H1 (cell line): ENCODE measurements at regions not wholly inside any gene's neighbourhood (a gene's known extent, or its start where the extent isn't known, plus 50 kb on each side); places are given as distances from the start of the nearest gene placed in this dataset.

Experiments
- FOSL1 ChIP-seq: IDR thresholded peaks from 2 replicates; pipeline ENCODE4 v1.6.1; 2011; ENCODE audit warnings: mild to moderate bottlenecking, low read depth, low read length, moderate library complexity; ENCODE audit not compliant: insufficient read depth
- KDM1A ChIP-seq: fragments of 200-600, 300-600 bp; sonication (generic); IDR thresholded peaks from 2 replicates; pipeline ENCODE4 v1.7.1; 2016; ENCODE audit warnings: mild to moderate bottlenecking, low read length, borderline replicate concordance
- POU5F1 ChIP-seq: IDR thresholded peaks from 2 replicates; pipeline ENCODE4 v1.6.1; 2011; ENCODE audit warnings: low read depth, mild to moderate bottlenecking, low read length, moderate library complexity
- SP1 ChIP-seq: IDR thresholded peaks from 2 replicates; pipeline ENCODE4 v1.6.1; 2011; ENCODE audit warnings: low read depth, low read length
- SP4 ChIP-seq: IDR thresholded peaks from 2 replicates; pipeline ENCODE4 v1.6.1; 2012; ENCODE audit warnings: low read length, inconsistent platforms
- TAF1 ChIP-seq: IDR thresholded peaks from 2 replicates; pipeline ENCODE4 v1.6.1; 2011; ENCODE audit warnings: mild to moderate bottlenecking, low read depth, low read length
- TF ChIP-seq, protein P1 (sequence below): fragments of 300-600 bp; sonication (generic); IDR thresholded peaks from 2 replicates; pipeline ENCODE4 v1.7.1; 2012; ENCODE audit warnings: low read length, moderate library complexity, mild to moderate bottlenecking, inconsistent platforms; ENCODE audit not compliant: insufficient replicate concordance

DNA sequence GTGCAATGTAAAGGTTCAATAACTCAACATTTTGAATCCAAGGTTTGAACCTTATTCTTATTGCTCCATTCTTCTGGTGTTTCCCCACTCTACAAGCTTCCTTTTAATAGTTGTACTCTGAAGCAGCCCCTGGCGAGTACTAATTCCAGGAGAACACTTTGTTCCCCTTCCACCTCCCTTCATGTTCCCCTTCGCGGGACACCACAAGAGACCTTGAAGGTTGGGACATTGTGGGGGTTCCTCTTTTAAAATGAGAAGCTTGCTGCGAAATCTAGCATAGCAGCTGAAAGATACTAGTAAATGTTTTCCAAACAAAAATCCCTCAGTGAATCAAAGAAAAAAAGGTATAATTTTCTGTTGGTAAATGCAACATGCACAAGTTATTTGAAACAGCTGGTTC is 626.3 kb upstream of the LRRC4C start (continued):
- TF ChIP-seq, protein P1, sequence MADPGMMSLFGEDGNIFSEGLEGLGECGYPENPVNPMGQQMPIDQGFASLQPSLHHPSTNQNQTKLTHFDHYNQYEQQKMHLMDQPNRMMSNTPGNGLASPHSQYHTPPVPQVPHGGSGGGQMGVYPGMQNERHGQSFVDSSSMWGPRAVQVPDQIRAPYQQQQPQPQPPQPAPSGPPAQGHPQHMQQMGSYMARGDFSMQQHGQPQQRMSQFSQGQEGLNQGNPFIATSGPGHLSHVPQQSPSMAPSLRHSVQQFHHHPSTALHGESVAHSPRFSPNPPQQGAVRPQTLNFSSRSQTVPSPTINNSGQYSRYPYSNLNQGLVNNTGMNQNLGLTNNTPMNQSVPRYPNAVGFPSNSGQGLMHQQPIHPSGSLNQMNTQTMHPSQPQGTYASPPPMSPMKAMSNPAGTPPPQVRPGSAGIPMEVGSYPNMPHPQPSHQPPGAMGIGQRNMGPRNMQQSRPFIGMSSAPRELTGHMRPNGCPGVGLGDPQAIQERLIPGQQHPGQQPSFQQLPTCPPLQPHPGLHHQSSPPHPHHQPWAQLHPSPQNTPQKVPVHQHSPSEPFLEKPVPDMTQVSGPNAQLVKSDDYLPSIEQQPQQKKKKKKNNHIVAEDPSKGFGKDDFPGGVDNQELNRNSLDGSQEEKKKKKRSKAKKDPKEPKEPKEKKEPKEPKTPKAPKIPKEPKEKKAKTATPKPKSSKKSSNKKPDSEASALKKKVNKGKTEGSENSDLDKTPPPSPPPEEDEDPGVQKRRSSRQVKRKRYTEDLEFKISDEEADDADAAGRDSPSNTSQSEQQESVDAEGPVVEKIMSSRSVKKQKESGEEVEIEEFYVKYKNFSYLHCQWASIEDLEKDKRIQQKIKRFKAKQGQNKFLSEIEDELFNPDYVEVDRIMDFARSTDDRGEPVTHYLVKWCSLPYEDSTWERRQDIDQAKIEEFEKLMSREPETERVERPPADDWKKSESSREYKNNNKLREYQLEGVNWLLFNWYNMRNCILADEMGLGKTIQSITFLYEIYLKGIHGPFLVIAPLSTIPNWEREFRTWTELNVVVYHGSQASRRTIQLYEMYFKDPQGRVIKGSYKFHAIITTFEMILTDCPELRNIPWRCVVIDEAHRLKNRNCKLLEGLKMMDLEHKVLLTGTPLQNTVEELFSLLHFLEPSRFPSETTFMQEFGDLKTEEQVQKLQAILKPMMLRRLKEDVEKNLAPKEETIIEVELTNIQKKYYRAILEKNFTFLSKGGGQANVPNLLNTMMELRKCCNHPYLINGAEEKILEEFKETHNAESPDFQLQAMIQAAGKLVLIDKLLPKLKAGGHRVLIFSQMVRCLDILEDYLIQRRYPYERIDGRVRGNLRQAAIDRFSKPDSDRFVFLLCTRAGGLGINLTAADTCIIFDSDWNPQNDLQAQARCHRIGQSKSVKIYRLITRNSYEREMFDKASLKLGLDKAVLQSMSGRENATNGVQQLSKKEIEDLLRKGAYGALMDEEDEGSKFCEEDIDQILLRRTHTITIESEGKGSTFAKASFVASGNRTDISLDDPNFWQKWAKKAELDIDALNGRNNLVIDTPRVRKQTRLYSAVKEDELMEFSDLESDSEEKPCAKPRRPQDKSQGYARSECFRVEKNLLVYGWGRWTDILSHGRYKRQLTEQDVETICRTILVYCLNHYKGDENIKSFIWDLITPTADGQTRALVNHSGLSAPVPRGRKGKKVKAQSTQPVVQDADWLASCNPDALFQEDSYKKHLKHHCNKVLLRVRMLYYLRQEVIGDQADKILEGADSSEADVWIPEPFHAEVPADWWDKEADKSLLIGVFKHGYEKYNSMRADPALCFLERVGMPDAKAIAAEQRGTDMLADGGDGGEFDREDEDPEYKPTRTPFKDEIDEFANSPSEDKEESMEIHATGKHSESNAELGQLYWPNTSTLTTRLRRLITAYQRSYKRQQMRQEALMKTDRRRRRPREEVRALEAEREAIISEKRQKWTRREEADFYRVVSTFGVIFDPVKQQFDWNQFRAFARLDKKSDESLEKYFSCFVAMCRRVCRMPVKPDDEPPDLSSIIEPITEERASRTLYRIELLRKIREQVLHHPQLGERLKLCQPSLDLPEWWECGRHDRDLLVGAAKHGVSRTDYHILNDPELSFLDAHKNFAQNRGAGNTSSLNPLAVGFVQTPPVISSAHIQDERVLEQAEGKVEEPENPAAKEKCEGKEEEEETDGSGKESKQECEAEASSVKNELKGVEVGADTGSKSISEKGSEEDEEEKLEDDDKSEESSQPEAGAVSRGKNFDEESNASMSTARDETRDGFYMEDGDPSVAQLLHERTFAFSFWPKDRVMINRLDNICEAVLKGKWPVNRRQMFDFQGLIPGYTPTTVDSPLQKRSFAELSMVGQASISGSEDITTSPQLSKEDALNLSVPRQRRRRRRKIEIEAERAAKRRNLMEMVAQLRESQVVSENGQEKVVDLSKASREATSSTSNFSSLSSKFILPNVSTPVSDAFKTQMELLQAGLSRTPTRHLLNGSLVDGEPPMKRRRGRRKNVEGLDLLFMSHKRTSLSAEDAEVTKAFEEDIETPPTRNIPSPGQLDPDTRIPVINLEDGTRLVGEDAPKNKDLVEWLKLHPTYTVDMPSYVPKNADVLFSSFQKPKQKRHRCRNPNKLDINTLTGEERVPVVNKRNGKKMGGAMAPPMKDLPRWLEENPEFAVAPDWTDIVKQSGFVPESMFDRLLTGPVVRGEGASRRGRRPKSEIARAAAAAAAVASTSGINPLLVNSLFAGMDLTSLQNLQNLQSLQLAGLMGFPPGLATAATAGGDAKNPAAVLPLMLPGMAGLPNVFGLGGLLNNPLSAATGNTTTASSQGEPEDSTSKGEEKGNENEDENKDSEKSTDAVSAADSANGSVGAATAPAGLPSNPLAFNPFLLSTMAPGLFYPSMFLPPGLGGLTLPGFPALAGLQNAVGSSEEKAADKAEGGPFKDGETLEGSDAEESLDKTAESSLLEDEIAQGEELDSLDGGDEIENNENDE = no peak
- TF ChIP-seq KDM1A (no peak), SP1 (no peak), TAF1 (no peak), SP4 (no peak), FOSL1 (no peak), POU5F1 (no peak)
